GM21423 (cell line): ENCODE measurements at regions not wholly inside any gene's neighbourhood (a gene's known extent, or its start where the extent isn't known, plus 50 kb on each side); places are given as distances from the start of the nearest gene placed in this dataset.

Experiments
- ATAC-seq: cut with Tn5 transposase; IDR thresholded peaks from one replicate; pipeline ENCODE4 v1.9.1; 2021; ENCODE audit warnings: mild to moderate bottlenecking, moderate library complexity; ENCODE audit not compliant: unreplicated experiment

DNA sequence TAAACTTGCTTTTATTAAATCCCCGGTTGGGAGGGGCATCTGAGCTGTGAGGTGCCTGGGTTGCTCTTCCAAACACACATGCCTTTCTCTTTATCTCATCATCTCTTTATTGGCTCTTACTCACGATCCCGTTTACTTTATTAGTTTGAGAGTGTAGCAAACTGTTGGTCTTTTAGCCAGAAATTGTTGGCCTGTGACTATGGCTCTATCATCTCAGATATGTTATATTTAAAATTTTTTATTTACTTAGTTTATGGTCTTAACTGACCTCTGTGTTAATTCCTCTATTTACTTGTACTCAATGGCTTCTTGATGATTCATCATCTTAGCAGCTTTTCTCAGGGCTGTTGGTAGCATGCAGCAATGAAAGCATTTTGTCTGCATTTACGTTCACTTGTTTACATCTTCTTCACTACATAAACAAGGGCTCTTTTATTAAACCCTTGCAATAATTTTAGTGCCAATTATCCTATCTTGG, 408.4 kb downstream of the HRH4 start:
- no peak for ATAC-seq

DNA sequence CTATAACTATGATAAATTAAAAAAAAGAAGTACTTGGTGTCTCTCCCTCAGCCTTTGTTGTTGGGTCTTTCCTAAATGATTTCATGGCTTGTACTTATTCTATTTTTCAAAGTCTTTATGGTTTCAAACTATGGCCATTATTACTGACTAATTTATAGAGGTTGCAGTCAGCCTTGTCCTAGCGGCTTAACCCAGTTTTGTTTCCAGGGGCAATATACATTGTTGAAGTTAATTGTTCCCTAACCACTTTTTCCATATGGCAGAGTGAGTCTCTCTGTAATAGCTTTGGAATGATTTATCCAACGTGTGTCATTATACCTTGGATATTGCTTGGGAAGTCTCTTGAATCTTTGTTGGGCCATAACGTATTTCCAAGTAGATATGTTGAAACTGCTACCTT, 408.8 kb downstream of the HRH4 start:
- ATAC-seq: no peak

DNA sequence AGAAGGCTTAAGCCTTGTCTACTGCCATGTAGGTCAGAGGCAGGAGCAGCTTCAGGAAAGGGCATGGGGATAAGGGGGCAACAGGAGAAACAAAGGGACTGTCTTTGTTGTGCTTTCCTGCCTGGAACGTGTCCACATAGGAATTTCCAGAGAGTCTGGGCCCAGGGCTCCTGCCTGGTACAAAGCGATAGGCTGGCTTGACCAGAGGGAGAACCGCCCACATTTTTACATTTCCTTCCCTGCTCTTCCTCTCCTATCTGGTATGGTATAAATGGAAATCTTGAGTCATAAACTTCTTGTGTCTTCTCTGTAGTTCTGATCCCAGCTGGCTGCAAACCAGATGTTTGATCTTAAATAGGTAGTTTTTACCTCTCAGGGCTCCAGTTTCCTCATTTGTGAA, 414.8 kb downstream of the HRH4 start:
- no peak for ATAC-seq

DNA sequence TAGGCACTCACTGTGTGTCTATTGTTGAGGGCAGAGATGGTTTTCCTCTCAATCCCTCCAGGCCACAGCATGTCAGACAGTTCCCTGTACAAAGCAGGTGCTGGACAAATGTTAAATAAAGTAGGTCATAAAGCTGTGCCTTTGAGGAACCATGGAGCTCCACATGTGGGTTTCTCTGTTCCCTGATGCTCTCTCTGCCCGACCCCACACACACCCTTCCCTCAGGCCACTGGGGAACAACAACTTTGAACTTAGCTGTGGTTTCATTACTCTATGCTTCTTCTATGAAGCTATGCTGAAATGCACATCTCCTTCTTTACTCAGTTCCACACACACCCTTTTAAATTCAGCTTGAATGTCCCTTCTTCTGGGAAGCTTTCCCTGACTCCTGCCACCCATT, 415.3 kb downstream of the HRH4 start:
- ATAC-seq: no peak

DNA sequence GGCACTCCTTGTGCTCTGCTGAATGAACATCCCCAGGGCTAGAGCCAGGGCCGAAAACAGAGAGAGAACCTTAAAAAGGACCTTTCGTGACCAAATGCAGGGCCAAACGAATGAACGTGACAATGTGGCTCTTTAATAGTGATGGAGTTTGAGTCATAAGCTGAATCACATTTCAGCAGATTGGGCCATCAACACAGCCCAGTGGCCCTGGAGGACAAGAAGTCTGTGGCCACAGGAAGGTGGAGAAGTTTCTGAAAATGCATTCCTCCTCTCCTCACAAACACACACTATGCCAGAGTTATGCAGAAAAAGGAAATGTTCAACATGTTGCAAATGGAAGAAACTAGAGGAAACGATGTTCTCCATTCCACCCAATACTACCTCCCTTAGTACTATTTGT, 415.8 kb downstream of the HRH4 start:
- no peak for ATAC-seq

DNA sequence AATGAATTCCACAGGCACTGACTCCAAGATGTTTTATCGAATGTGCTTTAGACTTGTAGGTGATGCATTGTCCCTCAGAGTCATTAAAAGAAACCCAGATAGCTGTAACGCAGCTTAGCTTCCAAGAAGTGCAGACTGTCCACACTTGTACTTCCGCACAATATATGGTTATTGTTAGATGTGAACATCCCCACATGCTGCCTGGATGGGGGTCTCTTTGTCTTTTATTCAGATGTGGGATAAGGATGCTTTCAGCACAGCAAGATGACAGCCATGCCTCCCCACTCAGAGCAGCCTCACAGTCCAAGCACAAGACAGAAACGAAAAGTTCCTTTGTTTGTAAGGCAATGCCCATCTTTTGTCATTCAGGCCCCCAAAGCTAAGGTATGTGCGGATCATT, 416.6 kb downstream of the HRH4 start:
- ATAC-seq: no peak

DNA sequence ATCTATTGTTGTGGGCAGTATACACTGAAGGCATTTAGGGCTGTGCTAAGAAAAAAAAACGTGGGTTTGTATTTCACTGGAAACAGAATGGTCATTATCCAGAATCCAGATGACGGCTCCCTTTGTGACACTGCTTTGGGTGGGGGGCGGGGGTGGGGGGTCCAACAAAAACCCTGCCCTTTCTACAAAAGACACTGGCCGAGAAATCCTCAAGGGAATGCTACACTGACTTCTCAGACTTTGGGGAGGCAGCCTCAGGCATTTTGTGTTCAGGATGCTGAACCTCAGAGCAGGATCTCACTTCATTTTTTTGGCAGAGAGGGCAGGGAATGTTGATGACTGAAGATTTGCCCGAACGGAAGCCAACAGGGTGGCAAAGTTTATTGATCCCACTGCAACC, 417.1 kb downstream of the HRH4 start:
- ATAC-seq: no peak

DNA sequence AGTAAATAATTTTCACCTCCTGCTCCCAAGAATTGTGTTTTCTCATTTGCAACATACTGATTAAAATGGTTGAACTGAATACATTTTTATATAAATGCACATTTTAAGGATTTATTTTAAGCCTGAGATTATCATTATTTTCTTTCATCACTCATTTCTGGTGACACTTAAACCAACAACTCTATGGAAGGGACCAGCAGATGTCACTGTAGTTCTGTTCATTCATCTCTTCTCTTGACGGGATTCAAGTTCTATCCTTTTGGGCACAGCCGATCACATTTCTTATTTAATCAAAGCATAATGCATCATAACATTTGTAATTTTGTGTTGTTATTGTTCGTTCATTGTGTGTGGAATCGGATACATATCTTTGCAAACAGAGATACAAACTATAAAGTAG, 417.9 kb downstream of the HRH4 start:
- ATAC-seq: no peak

DNA sequence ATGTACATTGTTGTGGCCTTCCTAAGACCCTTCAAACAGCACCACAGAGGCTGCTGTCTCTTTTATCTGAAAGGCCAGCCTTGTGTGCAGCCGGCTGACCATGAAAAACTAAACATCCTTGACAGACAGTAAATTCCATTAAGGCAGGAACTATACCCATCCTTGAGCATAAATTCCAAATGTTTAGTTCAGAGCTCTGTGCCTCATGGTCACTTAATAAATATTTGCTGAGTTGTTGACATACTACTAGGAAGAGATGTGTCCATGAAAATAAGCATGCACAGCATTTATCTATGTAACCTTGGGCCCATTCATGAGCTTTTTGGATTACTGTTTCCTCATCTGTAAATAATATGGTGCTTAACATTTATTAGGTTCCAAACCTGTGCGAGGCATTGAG, 424.8 kb downstream of the HRH4 start:
- no peak for ATAC-seq

DNA sequence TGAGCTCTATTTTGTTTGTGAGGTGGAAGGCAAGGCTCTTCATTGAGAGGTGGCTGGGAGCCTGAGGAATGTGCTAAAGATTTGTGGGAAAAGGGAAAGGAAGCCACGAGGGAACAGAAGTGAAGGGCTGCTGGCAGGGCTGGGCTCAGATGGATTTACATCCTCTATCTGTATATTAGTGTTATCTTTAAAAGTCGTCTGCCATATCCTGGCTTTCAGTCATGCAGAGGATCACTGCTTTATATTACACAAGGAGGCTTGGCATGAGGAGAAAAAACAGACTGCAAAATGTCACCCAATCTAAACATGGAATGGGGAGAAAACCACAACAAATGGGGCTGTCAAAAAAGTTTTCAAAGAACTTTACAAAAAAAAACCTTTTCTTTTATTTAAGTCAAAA, 434.4 kb downstream of the HRH4 start:
- ATAC-seq: no peak

DNA sequence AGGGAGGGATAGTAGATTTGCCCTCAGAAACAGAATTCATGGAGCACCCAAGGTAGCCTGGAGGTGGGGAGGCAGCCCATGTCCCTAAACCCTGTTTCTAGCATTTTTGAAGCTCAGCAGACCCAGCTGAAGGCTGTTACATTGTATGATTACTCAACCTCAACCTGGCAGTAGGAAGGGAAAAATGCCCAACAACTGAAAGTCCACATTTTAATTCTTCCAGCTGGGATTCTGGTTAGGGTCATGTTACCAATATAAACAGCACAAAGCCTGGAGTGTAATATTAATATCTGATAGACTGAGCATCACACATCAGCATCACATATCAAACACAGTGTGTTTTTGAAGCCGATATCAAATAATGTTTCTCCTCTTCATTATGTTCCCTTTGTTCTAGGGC, 437.0 kb downstream of the HRH4 start:
- ATAC-seq: no peak

DNA sequence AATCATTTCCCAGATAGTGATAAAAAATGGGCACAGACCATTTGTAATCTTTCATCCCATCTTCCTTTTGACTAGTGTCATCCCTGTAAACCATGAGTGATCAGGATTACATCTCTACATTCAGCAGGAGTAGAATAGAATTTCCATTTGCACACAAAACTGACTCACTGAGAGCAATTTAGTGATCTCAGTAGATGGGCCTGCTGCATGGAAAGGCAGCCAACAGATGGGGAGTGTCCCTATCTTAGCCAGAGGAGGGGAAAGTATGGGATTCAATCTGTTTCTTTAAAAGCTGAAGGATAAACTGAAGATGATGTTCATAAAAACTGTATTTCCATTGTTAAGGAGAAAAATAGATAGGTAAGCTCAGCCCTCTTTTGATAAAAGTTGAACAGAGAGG, 441.7 kb downstream of the ZNF521 start:
- no peak for ATAC-seq

DNA sequence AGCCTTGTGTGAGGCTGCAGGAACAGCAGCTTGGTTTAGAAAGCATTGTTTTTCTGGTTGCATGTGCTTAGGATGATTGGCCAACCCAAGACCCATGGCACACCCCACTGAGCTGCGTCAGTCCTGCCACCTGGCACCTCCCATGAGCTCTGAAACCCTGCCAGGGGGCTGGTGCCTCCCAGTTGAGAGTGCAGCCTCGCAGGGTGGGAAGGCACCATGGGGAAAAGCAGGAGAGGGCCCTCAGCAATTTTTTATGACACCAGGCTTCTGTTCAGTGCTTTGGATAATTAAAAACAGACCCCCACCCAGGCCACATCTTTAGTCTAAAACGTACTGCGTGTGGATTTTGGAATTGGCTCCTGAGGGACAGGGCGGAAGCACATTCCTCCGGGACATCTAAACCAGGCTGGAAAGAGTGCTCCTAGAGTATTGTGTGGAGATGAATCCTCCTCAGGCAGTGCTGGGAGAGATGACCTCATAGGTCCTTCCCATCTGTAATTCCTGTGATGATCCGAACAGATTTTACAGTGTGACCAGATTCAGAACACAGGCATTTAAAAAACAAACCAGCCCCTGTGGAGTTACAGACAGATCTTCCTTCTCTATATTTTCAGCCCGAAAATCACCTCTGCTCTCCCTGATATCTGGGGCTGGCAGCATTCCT, 438.3 kb downstream of the ZNF521 start:
- no peak for ATAC-seq

DNA sequence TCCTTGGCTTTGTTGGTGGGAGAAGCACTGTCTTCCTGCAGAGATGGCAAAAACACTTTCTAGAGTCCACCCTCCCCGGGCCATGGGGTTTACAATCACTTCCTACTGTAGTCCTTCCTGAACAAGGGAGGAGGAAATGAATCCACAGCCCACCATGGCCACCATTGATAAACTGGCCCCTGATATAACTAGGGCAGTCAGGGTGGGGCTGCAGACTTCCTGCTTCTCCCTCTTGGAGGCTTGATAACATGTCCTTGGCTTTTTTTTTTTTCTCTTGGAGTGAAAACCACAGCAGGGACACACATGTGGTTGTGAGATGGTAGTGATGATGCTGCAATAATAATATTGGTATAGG, 437.8 kb downstream of the ZNF521 start:
- no peak for ATAC-seq

DNA sequence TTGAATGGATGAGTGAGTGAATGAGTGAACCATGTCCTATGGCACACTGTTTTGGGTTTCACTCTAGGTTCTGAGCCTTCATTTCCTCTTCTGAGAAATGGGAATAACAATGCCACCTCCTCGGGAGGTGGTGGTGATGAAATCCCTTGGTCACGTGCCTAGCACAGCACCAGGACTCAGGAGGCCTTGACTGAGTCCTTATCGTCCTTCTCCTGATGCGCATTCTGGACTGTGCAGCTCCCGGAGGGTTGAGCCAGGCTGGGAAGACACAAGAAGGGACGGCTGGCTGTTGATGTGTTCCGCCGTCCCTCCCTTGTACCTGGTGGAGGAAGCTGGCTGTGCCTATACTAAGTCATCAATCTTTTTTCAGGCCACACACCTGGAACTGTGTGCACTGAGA, 437.3 kb downstream of the ZNF521 start:
- no peak for ATAC-seq

DNA sequence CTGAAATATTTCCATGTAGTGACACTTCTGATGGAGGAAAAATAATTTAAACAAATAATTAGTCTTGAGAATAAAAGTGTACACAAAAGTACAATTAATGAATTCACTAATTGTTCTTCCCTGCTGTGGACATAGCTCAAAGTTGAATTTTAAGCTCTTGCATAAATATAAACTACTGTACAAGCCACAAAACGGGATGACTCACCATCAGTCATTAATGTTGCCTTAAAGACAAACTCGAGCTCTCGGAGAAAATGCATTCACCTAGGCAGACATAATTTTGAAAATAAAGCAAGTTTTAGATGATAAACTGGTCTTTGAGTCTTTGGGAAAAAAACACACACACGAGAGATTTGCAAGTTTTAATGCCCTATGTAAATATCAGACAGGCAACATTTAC, 436.4 kb downstream of the ZNF521 start:
- ATAC-seq: no peak

DNA sequence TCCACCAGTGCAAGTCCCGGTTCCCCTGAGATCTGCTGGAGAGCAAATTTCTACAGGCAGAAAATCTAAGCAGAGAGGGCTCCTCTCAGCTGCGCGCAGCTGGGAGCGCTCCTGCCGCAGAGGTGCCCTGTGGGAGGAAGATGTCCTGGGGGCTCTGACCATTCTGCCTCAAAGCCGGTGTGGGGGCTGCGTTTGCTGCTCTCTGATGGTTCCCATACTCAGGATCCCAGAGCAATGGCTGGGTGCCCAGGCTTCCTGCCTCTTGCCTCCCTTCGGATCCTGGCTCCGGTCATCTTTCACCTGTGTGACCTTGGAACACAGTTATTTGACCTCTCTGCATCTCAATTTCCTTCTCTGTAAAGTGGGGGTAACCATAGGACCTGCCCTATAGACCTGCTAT, 434.2 kb downstream of the ZNF521 start:
- ATAC-seq: no peak

DNA sequence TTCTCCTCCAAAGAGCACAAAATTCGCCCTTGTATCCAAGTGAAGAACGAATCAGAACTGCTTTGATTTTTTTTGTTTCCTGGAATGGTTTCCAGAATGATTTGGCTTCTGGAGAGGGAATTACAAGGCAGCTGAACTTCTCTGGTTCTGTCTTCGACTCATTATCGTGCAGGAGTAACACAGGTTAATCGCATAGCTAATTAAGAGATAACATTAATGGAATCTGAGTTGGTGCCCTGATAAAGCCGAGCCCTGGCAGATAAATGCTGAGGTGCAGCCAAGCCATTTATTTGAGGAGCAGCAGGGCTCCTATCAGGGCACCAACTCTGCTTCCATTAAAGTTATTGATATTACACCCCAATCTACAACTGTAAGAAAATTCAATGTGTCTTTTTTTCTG, 433.7 kb downstream of the ZNF521 start:
- ATAC-seq: no peak

DNA sequence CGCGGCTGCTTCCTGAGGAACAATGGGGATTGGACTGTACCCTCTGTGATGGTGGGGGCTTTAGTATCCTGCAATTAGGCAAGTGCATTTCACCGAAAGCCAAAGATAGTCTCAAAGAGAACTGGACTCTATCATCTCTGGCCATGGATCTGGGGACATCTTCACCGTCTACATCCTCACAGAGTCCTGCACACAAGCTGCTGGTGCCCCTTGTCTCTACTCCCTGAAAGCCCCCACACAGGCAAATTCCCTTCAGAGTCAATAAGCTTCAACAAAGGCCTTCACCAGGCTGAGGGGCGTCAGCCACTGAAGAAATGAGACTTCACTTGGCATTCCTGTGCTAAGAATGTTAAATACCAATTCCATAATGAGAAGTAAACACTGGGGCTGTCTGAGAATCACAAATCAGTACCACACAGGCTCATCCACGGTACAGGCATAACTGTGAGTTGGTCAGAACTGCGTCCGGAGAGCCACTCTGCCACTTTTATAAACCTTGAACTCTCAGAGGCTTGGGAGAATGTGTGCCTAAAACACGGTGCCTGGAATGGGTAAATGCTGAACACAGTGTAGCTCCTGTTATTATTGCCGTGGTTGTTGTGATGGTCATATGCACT, 432.7 kb downstream of the ZNF521 start:
- no peak for ATAC-seq

DNA sequence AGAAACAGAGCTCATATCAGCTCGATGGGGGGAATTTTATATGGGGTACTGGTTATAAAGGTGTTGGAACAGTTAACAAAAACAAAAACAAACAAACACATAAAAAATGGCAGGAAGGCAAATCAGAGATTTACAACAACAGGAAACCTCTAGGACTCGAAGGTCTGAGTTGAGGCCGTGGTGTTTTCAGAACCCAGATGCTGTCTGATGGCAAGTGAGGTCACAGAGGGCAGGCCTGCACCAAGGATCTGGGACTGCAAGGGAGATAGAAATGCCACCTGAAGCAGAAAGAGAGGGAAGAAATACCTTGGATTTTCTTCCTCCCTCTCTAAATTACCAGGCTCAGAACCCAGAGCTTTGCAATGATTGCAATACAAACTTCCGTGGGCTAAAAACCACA, 429.5 kb downstream of the ZNF521 start:
- no peak for ATAC-seq

DNA sequence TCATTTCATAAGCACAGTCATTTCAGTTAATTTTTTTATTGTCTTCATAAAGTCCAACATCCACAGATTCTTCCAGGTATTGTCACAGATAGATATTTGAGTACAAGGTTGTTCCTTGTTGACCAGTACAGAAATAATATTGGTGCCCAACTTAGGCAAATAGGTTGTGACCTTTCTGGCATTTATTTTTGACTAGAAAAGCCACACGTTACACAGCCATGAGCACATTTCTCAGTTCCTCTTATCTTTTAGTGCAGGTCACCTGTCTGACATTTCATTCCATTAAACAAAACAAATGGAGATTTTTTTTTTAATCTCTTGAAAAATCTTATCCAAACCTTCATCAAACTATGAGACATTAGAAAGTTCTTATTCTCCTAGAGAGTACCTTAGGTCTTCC, 428.8 kb downstream of the ZNF521 start:
- peak; percentile 93 for ATAC-seq

DNA sequence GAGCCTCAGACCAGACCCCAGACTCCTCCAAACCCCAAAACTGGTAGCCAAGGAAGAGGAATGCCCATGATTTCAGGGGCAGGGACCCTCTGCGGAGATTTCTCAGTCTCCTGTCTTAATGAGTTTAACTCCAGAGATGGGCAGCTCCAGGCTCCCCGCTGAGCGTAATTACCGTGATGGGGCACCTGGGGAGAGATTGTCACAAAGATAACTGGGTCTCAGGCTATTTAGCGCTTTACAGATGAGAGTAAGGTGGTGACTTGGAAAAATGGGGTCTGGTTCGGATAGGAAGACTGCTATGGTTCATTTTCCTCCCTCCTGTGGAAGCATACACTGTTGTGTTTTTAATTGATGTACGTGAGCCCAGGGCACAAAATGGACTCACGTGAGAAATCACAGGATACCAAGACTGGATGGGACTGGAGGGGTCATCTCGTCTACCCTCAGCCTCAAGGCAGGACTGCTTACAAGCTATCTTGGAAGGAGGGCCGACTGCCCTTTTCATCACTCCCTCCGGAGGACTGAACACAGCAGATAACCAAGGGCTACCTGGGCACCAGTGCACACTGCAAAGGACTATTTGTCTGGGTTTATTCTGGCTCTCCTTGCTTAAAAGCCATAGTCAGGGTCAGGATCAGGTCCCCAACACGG, 427.8 kb downstream of the ZNF521 start:
- ATAC-seq: no peak

DNA sequence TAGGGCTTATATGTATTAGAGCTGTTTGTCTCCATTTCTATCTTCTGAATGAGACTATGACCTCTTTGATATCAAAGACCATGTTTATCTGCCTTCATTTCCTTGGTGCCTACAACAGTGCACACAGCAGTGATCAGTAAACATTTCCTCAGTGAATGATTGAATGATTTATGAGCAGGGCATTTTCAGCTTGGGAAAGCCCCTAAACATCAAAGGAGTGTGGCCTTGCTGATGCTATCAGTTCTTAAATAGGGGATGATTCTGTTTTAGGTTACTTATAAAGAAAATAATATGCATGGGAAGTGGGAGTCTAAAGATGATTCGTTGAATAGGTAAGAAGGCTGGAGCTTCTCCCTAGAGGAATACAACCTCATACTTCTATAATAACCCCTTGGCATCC, 425.3 kb downstream of the ZNF521 start:
- no peak for ATAC-seq
